NCI-H1417 treated with DMSO at 0.1 percent for 48 hours (cell line): ENCODE measurements at regions not wholly inside any gene's neighbourhood (a gene's known extent, or its start where the extent isn't known, plus 50 kb on each side); places are given as distances from the start of the nearest gene placed in this dataset.

Source experiments
- DNase-seq: peaks from one replicate; lab custom pipeline; 2025; lab: John Stamatoyannopoulos, UW

DNA sequence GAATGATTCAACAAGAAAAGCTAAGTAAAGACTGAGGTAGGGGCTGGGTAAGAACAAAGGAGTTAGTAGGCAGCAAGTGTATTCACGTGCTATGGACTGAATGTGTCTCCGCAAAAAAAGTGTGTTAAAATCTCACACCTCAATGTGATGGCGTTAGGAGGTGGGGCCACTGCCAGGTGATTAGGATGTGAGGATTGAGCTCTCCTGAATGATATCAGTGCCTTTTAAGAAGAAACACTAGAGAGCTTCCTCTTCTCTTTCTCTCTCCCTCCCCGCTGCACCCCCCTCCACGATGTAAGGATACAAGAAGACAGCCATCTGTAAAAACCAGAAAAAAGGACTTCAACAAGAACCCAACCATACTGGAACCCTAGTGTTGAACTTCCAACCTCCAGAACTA is 396.1 kb upstream of the PLXNA2 start:
- no peak for DNase-seq

DNA sequence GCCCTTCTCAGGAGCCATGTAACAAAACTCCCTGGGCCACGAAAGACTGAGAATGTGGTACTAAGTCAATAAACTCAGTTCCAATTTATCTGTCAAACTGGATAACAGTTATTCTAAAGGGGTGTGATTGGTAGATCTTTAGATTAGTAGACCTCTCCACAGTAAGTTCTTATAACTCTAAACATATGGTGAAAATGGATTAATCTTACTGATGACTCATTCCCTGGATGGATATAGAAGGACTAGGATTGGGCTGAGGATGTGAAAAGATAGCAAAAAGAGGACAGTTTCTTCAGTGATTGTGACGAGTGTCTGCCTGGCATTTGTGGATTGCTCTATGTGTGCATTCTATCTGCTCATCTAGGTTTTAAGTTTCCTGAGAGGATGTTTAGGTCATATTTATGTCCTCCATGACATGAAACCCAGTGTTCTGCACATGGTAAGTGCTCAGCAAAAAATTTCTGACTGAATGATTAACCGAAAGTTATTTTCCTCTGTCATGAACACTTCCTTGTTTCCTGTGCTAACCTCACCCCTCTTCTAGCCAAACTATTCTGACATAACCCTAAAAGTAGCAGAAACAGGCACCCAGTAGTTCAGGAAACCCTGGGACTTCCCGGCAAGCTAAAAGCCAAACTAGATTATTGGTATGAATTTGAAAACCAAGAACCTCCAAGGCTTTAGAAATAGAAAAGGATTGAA is 397.5 kb upstream of the PLXNA2 start:
- no peak for DNase-seq

DNA sequence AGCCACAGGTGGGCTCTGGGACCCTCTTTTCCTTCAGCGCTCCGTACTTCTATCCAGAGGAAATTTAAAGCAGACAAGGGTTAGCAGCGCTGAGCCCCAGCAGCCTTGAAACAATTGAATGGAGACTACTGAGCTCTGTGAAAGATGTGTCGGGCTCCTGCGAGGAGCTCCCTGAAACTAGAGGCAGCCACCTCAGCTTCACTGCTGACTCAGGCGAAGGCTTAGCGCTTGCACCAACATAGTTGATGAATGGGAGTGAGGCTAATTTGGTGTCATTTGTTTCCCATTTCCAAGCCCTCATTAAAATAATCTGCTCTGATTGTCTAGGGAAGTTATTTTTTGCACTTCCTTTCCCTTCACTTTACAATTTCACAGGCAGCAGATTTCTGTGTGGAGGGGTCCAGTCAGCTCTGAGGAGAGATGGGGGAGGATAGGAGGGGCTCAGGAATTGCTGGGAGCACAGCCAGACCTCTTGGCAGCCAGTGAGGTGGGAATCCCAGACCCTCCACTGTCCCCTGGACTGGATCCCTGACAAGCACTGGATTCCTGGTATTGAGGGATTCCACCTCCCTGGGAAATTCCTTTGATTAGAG is 398.9 kb upstream of the PLXNA2 start:
- no peak for DNase-seq

GRCh38 chr1:208644401-208645160 is 400.4 kb upstream of the PLXNA2 start:
- DNase-seq: peak; percentile 62

DNA sequence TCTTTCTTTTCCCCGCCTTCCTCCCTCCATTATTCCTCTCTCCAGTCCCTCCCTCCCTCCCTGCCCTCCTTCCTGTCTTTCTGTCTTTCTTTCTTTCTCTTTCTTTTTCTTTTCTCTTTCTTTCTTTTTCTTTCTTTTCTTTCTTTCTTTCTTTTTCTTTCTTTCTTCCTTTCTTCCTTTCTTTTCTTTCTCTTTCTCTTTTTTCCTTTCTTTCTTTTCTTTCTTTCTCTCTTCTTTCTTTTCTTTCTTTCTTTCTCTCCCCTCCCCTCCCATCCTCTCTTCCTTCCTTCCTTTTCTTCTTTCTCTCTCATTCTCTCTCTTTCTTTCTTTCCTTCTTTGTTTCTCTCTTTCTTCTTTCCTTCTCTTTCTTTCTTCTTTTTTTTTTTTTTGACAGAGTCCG is 402.2 kb upstream of the PLXNA2 start:
- DNase-seq: no peak

DNA sequence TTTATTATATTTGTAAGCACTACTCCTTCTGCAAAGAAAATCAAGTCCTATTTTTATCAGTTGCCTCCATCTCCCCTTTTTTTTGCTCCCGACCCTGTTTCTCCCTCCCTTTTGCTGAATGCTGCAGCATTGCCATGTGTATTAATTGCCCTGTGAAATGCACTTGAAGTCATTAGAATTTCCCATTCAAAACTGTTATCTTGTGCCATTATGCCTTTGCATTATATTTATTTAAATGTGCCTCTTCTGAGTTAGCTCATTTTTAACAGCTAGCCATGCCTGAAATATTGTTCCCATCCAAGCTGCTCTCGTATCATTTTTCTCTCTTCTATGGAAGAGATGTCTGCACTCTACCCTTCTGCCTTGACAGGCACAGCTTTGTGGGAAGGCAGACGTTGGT is 404.0 kb upstream of the PLXNA2 start:
- DNase-seq: no peak

- peak; percentile 77 for DNase-seq
Measured at GRCh38 chr1:208652296-208653160, 408.3 kb upstream of the PLXNA2 start.

- no peak for DNase-seq
Measured at GRCh38 chr1:208653426-208653825, 409.2 kb upstream of the PLXNA2 start.

GRCh38 chr1:208654241-208654640 is 410.1 kb upstream of the PLXNA2 start:
- no peak for DNase-seq

GRCh38 chr1:208665936-208666335 is 421.8 kb upstream of the PLXNA2 start:
- no peak for DNase-seq

DNA sequence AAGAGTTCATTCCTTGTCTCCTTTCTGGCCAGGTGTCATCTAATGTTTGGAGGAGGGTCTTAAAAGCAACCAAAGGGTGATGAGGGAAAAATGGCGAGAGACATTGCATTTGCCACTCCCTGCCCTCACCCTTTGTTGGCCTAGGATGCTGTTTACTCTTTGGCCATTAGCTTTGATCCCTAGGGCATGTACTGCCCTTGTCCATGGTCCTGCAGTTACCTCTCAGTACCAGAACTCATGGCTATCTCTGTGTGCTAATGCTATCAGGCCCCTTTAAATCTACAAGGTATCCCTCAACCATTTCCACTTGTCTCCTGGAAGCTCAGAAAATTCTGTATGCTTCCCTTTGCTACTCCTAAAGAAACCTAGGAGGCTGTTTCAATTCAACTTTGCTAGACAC is 424.8 kb upstream of the PLXNA2 start:
- no peak for DNase-seq

DNA sequence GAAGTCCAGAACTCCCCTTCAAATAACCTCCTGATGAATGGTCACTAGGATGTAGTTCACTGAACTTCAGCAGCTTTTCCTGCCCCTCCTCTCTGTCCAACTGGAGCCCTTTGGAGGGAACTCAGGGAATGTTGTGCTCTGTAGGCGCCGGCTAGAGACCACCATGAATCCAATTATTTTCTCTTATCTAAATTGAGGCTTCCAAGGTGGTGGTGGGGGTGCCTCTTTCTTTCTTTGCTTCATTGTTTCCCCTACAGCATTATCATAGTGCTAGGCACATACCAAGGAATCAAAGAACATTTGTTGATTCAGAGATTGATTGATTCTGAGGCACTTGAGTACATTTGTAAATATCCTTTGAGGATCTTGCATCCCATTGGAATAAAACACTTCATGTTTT is 426.6 kb upstream of the PLXNA2 start:
- DNase-seq: no peak

- no peak for DNase-seq
Measured at GRCh38 chr1:208681878-208682663, 437.9 kb upstream of the PLXNA2 start.

- no peak for DNase-seq
Measured at GRCh38 chr1:208682664-208683013, 438.5 kb upstream of the PLXNA2 start.

DNA sequence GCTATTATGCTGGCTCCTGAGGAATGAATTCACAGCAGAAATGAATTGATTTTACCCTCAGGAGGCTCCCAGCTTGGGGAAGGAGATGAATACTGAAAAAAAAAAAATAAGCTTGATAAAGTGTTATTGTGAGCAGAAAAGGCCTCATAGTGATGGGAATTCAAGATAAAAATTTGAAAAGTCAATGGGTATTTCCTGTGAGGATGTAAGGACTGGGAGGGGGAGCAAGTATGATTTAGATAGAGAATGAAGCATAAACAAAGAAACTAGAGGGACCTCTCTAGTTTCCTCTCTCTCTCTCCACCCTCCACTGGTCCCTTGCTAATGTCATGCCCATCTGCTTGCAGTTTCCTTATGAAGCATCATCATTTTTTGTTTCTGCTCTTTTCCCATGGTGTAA is 439.0 kb upstream of the PLXNA2 start:
- no peak for DNase-seq

DNA sequence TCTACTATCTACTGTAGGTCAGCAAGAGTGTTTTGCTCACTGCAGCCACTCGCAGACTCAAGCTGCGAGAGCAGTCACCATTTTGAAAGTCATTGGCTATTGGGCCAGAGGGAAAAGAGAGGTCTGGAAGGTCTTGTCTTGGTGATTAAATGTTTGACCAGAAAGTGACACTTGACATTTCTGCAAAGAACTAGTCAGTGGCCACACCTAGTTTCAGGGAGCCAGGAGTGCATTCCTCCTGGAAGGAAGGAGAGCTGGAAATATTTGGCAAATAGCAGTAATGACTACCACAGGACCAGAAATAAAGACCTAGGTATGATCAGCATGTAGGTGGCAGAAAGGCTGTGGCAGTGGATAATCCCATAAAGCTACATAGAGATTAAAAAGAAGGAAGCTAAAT is 440.0 kb upstream of the PLXNA2 start:
- no peak for DNase-seq

GRCh38 chr1:208686592-208686991 is 442.4 kb upstream of the PLXNA2 start:
- no peak for DNase-seq

GRCh38 chr1:208688656-208689315 is 444.6 kb upstream of the PLXNA2 start:
- DNase-seq: no peak

DNA sequence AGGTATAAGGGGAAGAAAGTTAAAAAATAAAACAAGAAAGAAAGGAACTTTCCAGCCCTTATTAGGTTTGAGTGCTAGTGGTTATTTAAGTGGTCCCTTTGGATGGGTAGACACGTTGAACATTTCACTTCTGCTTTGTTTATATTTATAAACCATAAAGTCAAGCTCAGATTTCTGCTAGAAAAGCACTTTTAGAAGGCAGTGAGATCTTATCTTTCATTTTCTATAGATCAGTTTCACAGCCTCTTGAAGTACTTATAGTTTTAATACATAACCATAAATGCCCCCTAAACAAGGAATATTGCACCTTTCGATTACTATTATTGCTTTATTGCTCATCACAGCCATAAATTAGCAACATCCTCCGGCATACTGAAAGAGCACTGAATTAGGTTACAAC is 446.8 kb upstream of the PLXNA2 start:
- DNase-seq: no peak

- no peak for DNase-seq
Measured at GRCh38 chr1:208709981-208710380, 465.8 kb upstream of the PLXNA2 start.

DNA sequence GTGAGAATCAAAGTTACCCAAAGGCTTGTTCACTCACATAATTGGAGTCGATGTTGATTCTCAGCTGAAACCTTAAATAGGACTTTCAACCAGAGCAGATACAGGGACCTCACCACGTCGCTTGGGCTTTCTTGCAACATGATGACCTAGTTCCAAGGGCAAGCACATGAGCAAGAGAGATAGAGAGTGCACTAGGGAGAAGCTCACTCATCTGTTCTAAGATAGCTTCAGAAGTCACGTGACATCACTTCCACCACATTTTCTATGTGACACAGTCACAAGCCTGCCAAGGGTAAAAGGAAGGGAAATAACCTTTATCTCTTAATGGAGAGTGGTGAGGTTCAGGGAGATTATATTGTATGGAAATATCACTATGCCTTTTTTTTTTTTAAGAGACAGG is 470.1 kb upstream of the PLXNA2 start:
- DNase-seq: no peak
